ENCODE measurements at regions not wholly inside any gene's neighbourhood (a gene's known extent, or its start where the extent isn't known, plus 50 kb on each side); places are given as distances from the start of the nearest gene placed in this dataset.

DNA sequence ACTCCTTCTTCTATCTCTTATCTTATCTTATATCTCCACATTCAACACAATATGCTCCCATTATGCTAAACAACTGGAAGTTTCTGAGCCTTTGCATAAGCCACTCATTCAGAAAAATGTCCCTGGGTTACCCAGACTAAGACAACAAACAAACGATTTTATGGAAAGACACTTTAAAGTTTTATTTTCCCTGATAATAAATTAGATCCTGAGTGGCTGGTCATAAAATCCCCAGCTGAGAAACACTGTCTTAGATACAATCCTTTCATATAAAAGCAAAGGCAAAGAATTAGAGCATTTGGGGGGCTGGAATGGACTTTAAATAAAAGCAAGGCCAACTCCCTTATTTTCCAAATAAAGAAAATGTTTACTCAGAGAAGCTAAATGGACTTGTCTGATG lies 322.3 kb downstream of the GBE1 start:
- no peak for DNase-seq

DNA sequence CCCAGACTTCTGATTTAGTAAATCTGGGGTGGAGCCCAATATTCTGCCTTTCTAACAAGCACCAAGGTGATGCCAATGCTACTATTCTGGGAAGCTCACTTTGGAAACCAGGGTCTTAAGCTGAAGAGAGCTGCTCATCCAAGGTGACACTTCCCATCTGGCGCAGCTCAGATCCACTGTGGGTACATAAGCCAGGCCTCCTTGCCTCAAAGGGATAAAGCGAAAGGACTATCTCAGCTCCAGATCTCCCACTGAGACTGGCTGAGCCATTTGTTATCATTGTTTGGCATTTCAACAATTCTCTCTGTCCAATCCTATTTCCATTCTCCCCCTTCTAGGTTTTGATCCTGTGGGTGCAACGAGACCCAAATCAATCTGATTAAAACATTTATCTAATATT lies 323.8 kb downstream of the GBE1 start:
- DNase-seq: no peak

DNA sequence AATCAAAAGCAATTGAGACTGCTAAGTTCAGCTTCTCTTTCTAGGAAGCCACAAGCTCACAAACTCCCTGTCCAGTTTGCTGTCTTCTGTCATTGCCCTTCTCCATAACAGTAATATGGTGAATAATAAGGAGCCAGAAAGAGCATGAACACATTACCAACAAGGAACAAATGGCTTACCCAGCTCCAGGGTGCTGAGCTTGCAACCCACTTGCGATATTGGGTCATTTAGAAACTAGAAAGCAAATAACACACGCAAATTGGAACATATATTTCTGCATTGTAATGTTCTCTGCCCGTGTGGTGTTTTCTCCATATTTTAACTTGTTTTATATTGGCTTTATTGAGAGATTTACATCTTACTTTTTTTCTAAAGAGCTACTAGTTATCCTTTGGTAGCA lies 325.3 kb downstream of the GBE1 start:
- no peak for DNase-seq

DNA sequence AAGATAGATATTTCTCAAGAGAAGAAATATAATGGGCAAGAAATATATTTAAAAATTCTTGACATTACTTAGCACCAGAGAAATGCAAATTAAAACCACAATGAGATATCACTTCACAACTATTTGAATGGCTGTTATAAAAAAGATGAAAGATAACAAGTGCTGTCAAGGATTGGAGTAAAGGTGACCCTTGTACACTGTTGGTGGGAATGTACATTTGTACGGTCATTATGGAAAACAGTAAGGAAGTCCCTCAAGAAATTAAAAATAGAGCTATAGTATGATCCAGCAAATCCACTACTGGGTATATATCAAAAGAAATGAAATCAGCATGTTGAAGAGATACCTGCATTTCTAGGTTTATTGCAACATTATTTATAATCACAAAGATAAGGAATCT lies 326.4 kb downstream of the GBE1 start:
- no peak for DNase-seq

DNA sequence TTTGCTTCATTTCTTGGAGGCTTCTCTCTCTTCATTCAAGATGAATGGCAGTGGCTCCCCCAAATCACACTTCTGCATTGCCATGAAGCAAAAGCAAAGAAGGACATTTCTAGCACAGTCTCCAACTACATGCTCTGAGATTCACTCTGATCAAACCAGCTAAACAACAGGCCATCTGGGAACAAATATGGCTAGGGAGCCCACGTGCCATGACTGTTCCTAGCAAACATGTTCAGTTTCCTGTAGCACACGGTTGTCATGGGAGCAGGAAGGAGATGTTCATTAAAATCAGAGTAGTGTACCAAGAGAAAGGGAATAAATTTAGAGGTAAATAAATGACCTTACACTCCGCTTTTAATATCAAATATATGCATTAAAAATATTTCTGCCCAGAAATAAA lies 327.3 kb downstream of the GBE1 start:
- no peak for DNase-seq

DNA sequence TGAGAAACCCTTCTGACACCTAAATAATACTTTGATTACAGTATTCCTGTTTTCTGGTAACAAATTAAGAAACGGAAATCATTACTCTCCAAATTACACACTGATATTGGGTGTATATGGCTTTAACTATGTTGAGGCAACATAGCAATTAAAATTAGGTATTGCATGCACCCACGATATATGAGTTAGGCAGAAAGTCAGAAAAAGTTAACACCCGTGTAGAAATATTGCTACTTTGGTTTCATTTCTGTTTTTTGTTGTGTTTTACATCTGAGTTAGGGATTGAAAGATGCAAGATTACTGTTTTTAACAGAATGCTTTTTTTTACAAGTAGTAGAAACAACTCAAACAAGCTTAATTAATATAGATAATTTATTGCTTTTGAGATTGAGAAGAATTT lies 327.8 kb downstream of the GBE1 start:
- no peak for DNase-seq

DNA sequence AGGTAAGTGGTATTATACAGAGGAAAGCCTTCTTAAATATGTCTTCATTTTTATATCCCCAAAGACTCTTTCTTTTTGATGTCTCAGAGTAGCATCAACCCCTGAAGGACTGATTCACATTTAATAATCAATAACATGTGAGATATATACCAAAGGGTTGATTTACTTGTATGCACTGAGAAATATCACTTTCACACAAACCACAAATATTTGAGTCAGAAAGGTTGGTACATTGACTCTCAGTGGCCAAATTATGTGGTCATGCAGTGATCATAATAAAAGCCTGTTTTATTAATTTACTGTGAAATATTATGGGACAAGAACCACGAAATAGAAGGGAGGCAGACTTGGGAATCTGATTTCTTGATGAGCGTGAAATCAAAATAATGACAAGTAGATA lies 329.0 kb downstream of the GBE1 start:
- DNase-seq: no peak

DNA sequence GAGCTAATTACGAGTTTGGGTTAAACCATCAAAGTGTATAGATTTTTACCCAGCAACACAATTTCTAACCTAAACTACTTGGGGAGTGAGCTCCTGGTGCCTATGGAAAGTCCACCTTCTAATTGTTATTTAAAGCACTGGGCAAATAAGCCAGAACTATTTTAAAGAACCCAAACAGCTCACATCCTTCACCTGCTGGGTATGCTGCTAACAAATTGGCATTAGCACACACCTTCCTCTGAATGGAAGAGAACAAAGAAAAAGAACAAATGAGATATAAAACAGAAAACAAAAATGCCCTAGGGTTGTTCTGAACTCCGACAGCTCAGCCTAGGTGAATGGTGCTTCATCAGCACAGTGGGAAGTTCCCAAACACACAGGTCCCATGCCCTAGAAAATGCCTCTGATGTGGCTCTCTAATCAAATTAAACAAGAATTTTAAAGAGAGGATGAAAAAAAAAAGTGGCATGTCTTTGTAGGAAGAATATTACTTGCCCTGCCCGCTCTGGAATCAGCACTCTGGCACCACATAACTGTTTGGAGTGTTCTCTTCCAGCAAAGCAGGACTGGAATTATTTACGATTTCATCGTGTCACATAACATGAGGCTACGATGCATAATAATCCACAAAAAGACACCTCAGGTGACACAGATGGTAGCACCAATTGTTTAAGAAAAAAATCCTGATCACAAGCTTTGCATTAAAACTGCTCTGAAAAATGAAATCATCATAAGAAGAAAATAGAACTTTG lies 334.4 kb downstream of the GBE1 start:
- no peak for DNase-seq

DNA sequence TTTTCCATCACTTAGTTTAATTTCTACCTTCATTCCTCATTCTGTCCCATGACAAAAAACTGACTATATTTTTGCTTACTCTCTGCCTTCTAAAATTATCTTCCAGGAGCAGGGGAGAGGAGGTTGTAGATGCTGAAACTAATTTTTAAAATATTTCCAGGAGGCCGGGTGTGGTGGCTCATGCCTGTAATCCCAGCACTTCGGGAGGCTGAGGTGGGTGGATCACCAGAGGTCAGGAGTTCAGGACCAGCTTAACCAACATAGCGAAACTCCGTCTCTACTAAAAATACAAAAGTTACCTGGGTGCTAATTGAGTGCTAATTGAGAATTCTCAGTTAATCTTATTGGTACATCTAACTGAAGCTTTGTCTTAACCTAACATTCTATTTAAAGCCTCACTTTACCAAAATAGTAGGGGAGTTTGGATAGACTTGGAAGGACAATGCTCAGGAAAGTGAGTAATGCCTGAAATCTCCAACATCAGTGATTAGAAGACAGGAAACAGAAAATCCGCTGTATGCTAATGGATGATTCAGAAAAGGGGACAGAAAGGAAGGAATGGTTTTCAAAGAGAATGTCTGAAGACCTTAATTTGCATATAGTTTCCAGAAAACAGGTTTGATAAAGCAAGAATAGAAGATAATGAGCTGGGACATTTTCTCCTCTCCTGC lies 336.1 kb downstream of the GBE1 start:
- no peak for DNase-seq

DNA sequence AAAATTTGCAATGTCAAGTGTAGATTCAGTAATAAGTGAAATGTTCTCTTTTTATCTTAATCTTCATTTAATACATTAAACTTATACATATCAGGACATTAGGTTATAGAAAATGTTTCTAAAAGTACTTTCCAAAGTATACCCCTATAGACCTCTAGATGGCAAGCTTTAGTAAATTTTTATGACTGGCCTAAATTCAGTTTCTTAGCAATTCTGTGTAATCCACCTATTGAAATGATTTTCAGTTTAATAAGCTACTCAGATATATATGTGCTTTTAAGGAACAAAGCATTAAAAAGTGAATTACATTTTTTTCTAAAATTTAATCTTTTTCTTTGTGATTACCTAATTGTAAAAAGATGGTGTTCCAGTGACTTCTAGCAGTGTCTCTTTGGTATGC lies 342.2 kb downstream of the GBE1 start:
- no peak for DNase-seq

DNA sequence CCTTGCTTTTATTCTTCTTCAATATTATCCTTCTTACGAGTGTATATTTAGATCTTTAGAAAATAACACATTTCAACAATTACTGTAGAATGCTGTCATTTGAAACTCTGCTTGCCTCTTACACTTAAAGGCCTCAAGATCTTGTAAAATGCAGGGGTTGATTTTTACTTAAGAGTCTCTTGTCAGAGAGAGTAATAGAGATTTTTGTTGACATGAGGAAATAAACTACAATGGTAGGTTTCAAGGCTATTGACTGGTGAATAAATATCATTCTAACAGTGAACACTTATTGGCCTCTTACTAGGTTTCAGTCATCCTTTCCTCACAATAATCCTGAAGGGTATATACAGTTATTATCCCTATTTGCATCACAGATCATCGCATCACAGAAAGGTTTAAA lies 344.6 kb downstream of the GBE1 start:
- DNase-seq: no peak

DNA sequence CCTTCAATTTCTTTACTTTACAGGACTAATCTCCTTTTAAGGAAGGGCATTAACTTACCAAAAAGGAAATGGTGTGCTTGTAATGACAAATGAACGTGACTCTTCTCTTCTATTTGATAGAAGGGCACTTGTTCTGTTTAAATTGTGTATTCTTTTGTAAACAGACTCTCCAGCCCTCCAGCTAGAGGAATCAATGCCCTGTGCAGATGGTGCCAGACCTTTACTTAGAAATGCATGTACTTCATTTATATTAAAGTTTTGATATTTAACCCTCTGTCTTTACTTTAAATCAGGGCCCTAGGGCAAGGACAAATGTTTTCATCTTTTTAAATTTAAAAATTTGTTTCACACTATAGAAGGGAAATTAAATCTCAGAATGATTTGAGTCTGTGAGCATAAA lies 355.1 kb downstream of the GBE1 start:
- no peak for DNase-seq

DNA sequence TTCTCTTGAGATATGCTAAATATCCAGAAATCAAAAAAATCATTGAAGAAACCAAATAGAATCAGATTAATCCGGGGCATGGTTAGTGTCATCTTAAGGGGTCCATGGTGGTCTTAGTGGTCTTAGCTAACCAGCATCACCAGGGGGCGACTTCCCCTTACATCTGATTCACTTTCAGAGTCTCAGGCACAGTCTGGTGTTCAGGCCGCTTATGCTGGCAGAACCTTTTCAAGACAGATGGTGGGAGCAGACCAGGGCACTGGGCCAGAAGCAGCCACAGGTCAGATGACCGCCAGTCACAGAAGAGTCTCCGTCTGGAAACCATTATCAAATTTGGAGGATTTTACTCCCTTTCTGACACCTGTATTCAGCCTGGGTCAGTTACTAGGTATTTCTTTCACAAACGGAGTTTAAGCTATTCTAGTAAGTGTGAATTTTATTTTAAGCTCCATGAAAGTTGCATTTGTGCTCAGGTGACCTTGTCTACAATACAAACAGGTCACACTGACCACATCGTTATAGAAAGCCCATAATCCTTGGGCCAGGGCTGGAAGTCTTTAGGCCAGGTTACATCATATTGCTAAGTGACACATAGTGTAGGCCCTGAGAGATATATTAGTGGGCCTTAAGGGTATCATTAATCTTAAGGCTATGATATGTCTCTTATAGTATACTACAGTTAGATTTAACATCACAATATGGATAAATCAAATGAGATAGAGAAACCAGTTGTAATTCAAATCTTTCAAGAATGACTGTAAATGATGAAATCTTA lies 365.5 kb downstream of the GBE1 start:
- DNase-seq: no peak

DNA sequence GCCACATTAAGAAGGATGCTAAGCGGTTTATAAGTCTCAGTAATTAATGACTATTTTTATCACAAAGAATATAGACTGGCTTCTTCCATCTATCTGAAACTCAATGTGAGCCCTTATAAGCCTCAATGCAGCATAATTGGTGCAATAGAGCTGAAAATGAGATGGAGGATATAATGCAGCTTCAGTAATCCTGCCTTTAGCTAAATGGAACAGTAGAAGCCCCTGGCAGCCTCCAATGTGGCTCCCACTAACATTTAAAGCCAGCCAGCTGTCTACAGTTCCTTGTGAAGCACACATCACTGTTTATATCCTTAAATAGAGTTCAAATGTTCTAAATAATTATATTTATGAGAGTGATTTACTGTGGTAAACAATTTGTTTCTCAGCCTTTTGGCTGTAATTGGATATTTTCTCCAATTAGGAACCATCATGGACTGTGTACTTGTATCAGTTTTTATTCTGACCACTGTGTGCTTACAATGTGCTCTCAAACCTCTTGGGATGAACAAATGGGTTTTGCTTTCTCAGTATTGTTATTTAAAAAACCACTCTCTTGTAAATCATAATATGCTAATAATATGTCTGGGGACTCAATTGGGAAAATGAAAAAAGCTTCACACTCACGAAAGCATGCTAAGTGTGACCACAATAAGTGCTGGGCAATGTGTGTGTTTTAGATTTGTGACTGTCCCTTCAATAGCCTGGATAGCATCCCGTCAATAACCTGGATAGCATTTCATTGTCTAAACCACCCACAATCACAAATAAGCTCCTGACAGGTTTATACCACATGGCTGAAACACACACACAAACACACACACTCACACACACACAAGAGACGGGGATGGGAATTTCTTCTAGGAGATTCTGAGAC lies 366.6 kb downstream of the GBE1 start:
- no peak for DNase-seq

DNA sequence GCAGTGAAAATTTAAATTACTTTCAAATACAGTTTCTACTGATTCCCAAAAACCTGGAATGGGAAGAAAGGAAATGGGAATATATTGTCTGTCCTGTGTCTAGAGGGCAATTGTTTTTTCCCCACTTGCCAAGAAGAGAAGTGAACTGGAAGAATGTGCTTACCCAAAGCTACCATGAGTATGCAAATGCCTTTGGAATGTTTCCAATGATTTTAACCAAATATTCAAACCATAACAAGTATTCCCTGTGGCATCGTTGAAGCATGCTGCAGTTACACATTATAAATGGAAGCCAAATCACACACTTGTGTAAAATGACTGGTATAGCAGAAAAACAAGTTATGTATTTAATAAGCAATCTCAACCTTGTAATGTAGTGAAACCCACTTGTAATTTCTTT lies 368.2 kb downstream of the GBE1 start:
- DNase-seq: no peak

DNA sequence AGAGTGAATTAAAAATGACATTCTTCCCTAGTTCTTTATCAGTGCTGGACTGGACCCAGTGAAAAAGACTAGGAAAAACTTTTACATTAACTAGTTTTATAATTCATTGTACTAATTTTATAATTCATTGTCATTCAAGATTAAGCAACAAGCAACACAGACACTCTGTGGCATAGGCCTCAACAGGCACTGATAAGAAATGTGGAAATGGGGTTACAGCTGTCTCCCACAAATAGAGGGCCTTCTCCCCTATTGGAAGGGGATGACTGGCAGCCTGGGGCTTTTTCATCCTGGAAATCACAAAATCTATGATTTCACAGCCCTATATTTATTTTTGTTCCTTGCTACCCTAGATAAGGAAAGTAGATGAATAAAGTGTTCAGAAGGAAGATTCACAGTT lies 370.6 kb downstream of the GBE1 start:
- DNase-seq: no peak

DNA sequence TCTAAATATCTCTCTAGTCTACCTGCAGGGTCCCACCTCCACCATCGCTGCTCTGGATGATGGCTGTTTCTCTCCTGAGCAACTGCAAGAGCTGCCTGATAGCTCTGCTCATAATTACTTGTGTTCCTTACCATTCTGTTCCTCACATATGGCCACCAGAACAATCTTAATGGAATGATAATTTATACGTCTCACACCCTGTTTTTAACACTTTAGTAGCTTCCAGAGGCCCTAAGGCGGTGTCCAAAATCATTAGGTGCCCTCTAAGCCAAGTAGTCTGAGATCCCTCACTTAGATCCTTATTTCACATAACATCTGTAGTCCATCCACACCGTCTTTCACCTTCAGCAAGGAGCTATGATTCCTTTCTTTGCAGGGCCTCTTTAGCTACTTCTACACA lies 373.3 kb downstream of the GBE1 start:
- DNase-seq: no peak

DNA sequence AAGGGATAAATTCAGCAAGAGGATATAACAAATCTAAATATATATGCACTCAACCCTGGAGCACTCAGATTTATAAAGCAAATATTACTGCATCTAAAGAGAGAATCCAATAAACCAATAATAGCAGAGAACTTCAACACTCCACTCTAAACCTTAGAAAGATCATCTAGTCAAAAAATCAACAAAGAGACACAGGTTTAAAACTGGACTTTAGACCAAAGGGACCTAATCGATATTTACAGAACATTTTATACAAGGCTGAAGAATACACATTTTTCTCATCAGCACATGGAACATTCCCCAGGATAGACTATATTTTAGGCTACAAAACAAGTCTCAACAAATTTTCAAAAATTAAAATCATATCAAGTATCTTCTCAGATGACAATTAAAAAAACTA lies 379.0 kb downstream of the GBE1 start:
- no peak for DNase-seq

DNA sequence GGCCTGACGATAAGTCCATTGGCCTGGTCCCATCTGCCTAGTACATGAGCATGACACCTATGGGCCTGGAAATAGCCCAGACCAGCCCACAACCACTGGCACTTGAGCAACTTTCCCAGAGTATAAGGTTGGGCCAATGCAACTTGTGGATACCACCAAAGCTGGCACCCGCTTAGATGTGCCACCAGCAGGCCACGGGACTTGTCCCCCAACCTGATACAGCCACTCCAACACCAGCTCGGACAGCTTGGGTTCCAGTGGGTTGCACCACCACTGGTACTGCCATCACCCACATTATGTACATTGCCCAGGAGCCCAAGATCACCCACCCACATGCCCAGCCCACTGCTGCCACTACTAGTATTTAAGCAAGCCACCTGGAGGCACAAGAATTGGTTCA lies 381.2 kb downstream of the GBE1 start:
- DNase-seq: no peak

DNA sequence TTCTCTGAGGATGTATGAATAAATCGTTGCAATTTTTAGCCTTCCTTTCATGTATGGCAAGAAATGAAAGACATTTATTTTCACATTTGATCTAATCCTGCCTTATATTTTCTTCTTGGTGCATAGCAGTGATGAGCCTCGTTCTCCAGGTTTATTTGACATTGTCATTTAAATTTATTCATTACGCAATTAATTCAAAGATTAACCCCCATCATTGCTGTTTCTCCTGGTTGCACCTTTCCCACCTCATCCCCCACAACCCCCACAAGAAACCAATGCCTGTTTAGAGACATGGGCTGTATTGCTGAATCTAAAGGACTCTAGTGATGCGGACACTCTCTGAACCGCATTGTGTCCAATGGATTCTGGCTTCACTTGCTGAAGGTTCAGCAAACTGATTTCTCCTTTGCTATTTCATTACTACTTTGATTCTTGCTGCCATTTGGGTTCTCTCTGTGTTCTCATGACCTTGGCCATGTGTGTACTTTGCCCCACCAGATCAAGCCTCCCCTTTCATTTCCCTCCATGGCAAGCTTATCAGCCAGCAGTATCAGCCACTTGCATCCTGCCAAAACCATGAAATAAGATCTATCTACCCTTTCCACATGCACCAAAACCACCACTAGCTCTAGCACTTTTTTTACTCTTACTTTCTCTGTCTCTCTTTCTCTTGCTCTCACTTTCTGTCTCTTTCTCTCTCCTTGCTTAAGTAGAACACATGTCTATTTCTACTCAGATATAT lies 382.7 kb downstream of the GBE1 start:
- no peak for DNase-seq

DNA sequence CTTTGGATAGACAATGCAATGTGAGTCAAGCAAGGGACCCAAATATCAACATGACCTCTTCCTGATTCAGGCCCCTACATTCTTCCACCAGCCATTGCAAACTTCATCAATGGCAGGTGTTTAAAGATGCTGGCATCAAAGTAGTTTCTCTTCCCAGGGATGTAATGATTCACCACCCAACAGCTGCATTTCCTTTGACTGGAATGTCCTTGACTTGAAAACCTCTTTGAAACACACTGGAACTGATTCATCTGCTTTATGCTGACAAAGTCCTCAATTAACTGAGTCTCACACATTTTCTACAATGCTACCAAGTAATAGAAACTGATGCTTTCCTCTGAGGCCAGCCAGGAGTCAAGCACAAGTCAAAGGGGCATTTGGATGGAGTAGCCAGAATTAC lies 385.5 kb downstream of the GBE1 start:
- no peak for DNase-seq

DNA sequence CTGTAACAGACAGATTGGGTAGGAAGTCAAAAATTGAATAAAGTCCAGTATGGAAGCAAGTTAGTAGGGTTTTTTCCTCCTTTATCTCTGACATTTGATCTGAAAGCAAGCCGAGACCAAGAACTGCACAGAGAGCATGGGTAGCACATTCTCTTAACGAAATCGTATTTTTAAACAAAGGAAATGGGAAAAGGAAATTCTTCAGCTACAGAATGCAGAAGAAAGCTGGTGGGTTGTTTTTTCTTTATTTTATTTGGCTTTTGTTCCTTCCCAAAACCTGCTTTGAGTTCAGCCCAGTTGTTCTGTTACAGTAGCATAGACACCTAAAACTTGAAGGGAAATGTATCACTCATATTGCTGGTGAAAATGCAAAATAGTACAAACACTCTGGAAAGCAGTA lies 397.0 kb downstream of the GBE1 start:
- no peak for DNase-seq

Measured in T1000 (cell line).